Lung (tissue), 11 donors: ENCODE measurements at regions not wholly inside any gene's neighbourhood (a gene's known extent, or its start where the extent isn't known, plus 50 kb on each side); places are given as distances from the start of the nearest gene placed in this dataset.

Experiments
- ATAC-seq: fragments of 200-7000 bp; cut with Tn5 transposase; one replicate; pipeline ENCODE4 v1.9.1; 2020; ENCODE audit warnings: moderate number of reproducible peaks; ENCODE audit not compliant: insufficient read depth, low FRiP score
- DNase-seq, 3 donors: peaks; one replicate each; pipeline ENCODE4 v3.0.0-alpha.2; 2013 to 2017
- H3K27ac ChIP-seq, 2 donors: one replicate each; pipeline ENCODE4 v1.5.1; 2013; ENCODE audit warnings: mild to moderate bottlenecking in 2 of 2, moderate library complexity in 2 of 2, control low read depth in 1 of 2, inconsistent platforms in 1 of 2, low read depth in 1 of 2, low read length in 1 of 2
- H3K27me3 ChIP-seq, 3 donors: one replicate each; pipeline ENCODE4 v1.5.1; 2013; ENCODE audit warnings: low read length in 2 of 3; ENCODE audit not compliant: control insufficient read depth in 3 of 3, insufficient read depth in 3 of 3
- H3K36me3 ChIP-seq, 4 donors: one replicate each; pipeline ENCODE4 v1.5.1; 2013; ENCODE audit warnings: low read length in 4 of 4, mild to moderate bottlenecking in 1 of 4, moderate library complexity in 1 of 4; ENCODE audit not compliant: control insufficient read depth in 4 of 4, insufficient read depth in 4 of 4
- H3K4me1 ChIP-seq, 5 donors: one replicate each; pipeline ENCODE4 v1.5.1; 2013; ENCODE audit warnings: low read length in 5 of 5, mild to moderate bottlenecking in 2 of 5, moderate library complexity in 1 of 5; ENCODE audit not compliant: control insufficient read depth in 5 of 5, insufficient read depth in 5 of 5
- H3K4me3 ChIP-seq: one replicate; pipeline ENCODE4 v1.5.1; 2013; ENCODE audit warnings: mild to moderate bottlenecking, control low read depth, moderate library complexity
- H3K9ac ChIP-seq, 2 donors: one replicate each; pipeline ENCODE4 v1.5.1; 2013; ENCODE audit warnings: low read length in 2 of 2, control low read depth in 1 of 2; ENCODE audit not compliant: insufficient read depth in 1 of 2
- H3K9me3 ChIP-seq, 4 donors: one replicate each; pipeline ENCODE4 v1.5.1; 2013; ENCODE audit warnings: low read length in 3 of 4, mild to moderate bottlenecking in 1 of 4, moderate library complexity in 1 of 4; ENCODE audit not compliant: control insufficient read depth in 4 of 4, insufficient read depth in 3 of 4
- WGBS, 2 donors: extraction: QIAGEN DNeasy Blood & Tissue Kit; methylation state at CpG; one replicate each; pipeline ENCODE4 v1.1.7; 2013; 5-methylcytosine and 5-hydroxymethylcytosine counted together
- TF ChIP-seq, protein P1 (sequence below): IDR thresholded peaks from 2 replicates; pipeline ENCODE4 v1.5.1; 2012; ENCODE audit warnings: mild to moderate bottlenecking; ENCODE audit errors: control extremely low read depth, extremely low read depth
- donor health status: control.
- donor health status: control.
- donor health status: Bipolar disorder and iron deficiency.
- donor health status: healthy.
- donor health status: DM: yes; HTN: yes; CAD: no.

DNA sequence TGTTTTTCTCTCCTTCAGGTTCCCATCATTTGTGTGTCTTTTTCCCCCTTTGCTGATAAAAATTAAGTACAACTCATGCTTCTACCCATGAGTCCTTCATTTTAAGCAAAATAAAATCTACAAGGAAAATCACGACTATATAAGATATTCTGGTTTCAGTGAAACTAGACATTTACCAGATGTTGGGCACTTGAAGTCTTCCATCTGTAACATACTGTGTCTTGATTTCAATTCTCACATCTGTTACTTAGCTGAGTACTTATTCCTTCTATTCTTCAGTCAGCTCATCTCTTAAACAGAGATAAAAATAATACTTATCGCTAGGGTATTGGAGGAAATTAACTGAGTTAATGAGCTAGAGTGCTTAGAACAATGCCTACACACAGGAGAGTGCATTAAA lies 893.0 kb upstream of the SOX9 start:
- WGBS, 2 donors: 78 to 80% methylated on average over 2 of the region's 2 CpGs

DNA sequence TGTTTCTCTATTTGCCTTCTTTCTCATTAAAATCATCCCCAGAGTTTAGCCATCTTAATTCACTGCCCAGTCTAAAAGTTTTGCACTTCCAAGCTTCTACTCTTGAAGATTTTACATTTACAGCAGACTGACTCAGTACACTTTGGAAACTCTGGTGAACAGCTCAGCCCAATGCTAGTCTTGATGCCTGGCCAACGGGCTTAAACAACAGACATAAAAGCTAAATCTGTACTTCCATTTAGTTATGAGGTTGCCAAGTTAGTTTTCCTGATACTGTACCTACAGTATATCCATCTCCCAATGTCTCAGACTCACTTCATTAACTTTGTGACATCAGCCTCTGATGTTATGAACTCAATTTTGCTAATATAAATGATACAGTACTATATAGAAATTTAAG lies 891.8 kb upstream of the SOX9 start:
- Histone ChIP-seq H3K36me3 (no peaks in the 10 kb centered on the region), H3K9ac (no peak overlapping the region), H3K9me3 (no peaks in the 10 kb centered on the region), H3K4me3 (no peak overlapping the region), H3K27ac (no peak overlapping the region), H3K27me3 (no peaks in the 10 kb centered on the region), H3K4me1 (peaks cover 0 to 52% (median 0%) of the 10 kb centered on the region in 5 donors)
- DNase-seq (peak; percentile 71 to 93 (median 93)), ATAC-seq (no peak)
- WGBS, 2 donors: 54 to 71% methylated on average over 1 of the region's 1 CpG
- TF ChIP-seq, protein P1, sequence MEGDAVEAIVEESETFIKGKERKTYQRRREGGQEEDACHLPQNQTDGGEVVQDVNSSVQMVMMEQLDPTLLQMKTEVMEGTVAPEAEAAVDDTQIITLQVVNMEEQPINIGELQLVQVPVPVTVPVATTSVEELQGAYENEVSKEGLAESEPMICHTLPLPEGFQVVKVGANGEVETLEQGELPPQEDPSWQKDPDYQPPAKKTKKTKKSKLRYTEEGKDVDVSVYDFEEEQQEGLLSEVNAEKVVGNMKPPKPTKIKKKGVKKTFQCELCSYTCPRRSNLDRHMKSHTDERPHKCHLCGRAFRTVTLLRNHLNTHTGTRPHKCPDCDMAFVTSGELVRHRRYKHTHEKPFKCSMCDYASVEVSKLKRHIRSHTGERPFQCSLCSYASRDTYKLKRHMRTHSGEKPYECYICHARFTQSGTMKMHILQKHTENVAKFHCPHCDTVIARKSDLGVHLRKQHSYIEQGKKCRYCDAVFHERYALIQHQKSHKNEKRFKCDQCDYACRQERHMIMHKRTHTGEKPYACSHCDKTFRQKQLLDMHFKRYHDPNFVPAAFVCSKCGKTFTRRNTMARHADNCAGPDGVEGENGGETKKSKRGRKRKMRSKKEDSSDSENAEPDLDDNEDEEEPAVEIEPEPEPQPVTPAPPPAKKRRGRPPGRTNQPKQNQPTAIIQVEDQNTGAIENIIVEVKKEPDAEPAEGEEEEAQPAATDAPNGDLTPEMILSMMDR: no peak

More for the DNA sequence above, 893.0 kb upstream of the SOX9 start:
- DNase-seq (peak in 2 of 3 donors; percentile 90), ATAC-seq (no peak)
- no peaks in the 10 kb centered on the region for H3K36me3 ChIP-seq
- H3K27ac ChIP-seq: no peak overlapping the region
- H3K9ac ChIP-seq: no peak overlapping the region
- peaks cover 0 to 52% (median 0%) of the 10 kb centered on the region in 5 donors for H3K4me1 ChIP-seq
- H3K4me3 ChIP-seq: no peak overlapping the region
- H3K9me3 ChIP-seq: no peaks in the 10 kb centered on the region
- H3K27me3 ChIP-seq: no peaks in the 10 kb centered on the region
- TF ChIP-seq, protein P1: no peak

DNA sequence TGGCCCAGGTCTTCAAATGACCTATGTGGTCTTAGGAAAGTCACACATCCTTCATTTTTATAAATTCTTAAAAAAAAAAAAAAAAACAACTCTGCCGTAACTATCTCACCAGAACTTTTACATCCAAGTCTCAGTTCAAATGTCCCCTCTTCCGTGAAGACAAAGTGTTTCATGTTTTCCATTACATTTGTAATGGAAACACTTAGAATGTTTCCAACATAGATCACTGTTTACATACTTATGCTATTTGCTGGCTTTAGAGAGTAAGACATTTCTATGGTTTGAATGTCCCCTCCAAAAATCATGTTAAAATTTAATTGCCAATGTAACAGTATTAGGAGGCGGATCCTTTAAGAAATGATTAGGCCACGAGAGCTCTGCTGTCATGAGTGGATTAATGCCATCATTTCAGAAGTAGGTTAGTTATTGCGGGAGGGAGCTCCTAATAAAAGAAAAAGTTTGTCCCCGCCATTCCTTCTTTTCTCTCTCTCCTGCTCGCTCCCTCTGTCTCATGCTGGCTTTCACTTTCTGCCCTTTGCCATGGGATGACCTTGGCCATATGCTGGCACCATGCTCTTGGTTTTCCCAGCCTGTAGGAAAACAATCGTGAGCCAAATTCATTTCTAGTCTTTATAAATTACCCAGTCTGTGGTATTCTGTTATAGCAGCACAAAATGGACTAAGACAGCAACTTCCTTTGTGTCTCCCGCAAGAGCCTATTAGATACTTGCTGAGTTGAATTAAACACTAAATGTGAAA lies 887.8 kb upstream of the SOX9 start:
- H3K27me3 ChIP-seq: no peaks in the 10 kb centered on the region
- H3K4me1 ChIP-seq: peaks cover 0 to 22% (median 0%) of the 10 kb centered on the region in 5 donors
- ATAC-seq: no peak
- TF ChIP-seq, protein P1: no peak
- DNase-seq: no peak
- peaks cover 0 to 2% (median 0%) of the 10 kb centered on the region in 4 donors for H3K9me3 ChIP-seq
- no peaks in the 10 kb centered on the region for H3K36me3 ChIP-seq
- no peak overlapping the region for H3K27ac ChIP-seq
- 90 to 92% methylated on average over 9 of the region's 9 CpGs for WGBS, 2 donors
- no peak overlapping the region for H3K4me3 ChIP-seq
- H3K9ac ChIP-seq: no peak overlapping the region
